ENCODE measurements at regions not wholly inside any gene's neighbourhood (a gene's known extent, or its start where the extent isn't known, plus 50 kb on each side); places are given as distances from the start of the nearest gene placed in this dataset.

- Histone ChIP-seq H3K14ac (ENCODE audit: insufficient read depth, low read length) (no peak overlapping the region), H3K4ac (ENCODE audit: low read depth, low read length) (no peak overlapping the region), H3K9ac (ENCODE audit: extremely low read depth, insufficient read length, low read length) (no peak overlapping the region), H2BK20ac (ENCODE audit: low read depth, low read length, poor library complexity, severe bottlenecking) (no peak overlapping the region), H3K9me3 (ENCODE audit: control insufficient read depth, low read depth, low read length) (no peaks in the 10 kb centered on the region), H3K79me2 (ENCODE audit: insufficient read depth, low read length) (no peaks in the 10 kb centered on the region), H2BK15ac (ENCODE audit: low read depth, low read length) (no peak overlapping the region), H3K79me1 (ENCODE audit: insufficient read depth, low read depth, low read length, poor library complexity, severe bottlenecking) (no peaks in the 10 kb centered on the region), H3K27ac (ENCODE audit: insufficient read length, low read depth, low read length) (no peak overlapping the region), H3K23me2 (ENCODE audit: insufficient read length, low read depth, low read length, poor library complexity, severe bottlenecking) (no peaks in the 10 kb centered on the region), H4K8ac (replicated peaks; ENCODE audit: insufficient read length, low read depth, low read length) (no peak overlapping the region), H3K27me3 (ENCODE audit: insufficient read depth, low read length) (no peaks in the 10 kb centered on the region), H2BK120ac (ENCODE audit: low read depth, low read length, poor library complexity, severe bottlenecking) (no peak overlapping the region), H4K91ac (ENCODE audit: insufficient read length, low read depth, low read length) (no peak overlapping the region), H3T11ph (ENCODE audit: low read length) (no peak overlapping the region), H2BK12ac (ENCODE audit: insufficient read length, low read depth, low read length) (no peak overlapping the region), H3K18ac (ENCODE audit: insufficient read length, low read depth, low read length) (no peak overlapping the region), H2BK5ac (ENCODE audit: insufficient read length, low read length) (no peak overlapping the region), H4K20me1 (ENCODE audit: control insufficient read depth, insufficient read depth, insufficient read length) (no peaks in the 10 kb centered on the region), H4K5ac (ENCODE audit: insufficient read length, low read depth, low read length) (no peak overlapping the region), H3K23ac (ENCODE audit: insufficient read length, low read depth, low read length) (no peak overlapping the region), H3K4me2 (ENCODE audit: insufficient read depth, insufficient read length, low read length) (no peak overlapping the region), H3K4me1 (ENCODE audit: insufficient read depth, low read length) (no peaks in the 10 kb centered on the region), H3K56ac (ENCODE audit: insufficient read length, low read depth, low read length) (no peak overlapping the region), H2AFZ (ENCODE audit: low read length) (no peak overlapping the region), H2AK5ac (ENCODE audit: insufficient read length, low read length) (no peak overlapping the region)
- H3K4me3 Mint-ChIP-seq, result no peak overlapping the region
- DNase-seq, result no peak
- H3K27me3 Mint-ChIP-seq (ENCODE audit: low read depth), result no peaks in the 10 kb centered on the region; the same call in 1 of the 2 replicates
- no peaks in the 10 kb centered on the region for H3K9me3 Mint-ChIP-seq
- WGBS (ENCODE audit: extremely low coverage, insufficient read length, low lambda C conversion rate), result no CpG with 5 or more reads among the region's 1 CpG
- H3K36me3 Mint-ChIP-seq (ENCODE audit: insufficient read depth in 1 of 3, low read depth in 3 of 3), result no peaks in the 10 kb centered on the region
- no peak for TF ChIP-seq CTCF (conservative IDR thresholded peaks at IDR 0.05)
- H3K27ac Mint-ChIP-seq, result no peak overlapping the region; a peak in 1 of 7 replicates
- peaks cover 0 to 3% of the 10 kb centered on the region in 2 experiments; a peak in 1 of 4 replicates for H3K4me1 Mint-ChIP-seq
Observed at GRCh38 chr5:113901718-113902117, 388.2 kb downstream of the YTHDC2 start.
